IPS-18a (cell line): ENCODE measurements at regions not wholly inside any gene's neighbourhood (a gene's known extent, or its start where the extent isn't known, plus 50 kb on each side); places are given as distances from the start of the nearest gene placed in this dataset.

Experiments used
- H3K27ac ChIP-seq: one replicate; pipeline ENCODE4 v1.5.1; 2013; ENCODE audit warnings: low read length
- H3K27me3 ChIP-seq: one replicate; pipeline ENCODE4 v1.6.1; 2013; ENCODE audit warnings: mild to moderate bottlenecking, low read length; ENCODE audit not compliant: control insufficient read depth, insufficient read depth
- H3K36me3 ChIP-seq: one replicate; pipeline ENCODE4 v1.6.1; 2013; ENCODE audit warnings: low read depth, low read length; ENCODE audit not compliant: control insufficient read depth
- H3K4me1 ChIP-seq: one replicate; pipeline ENCODE4 v1.6.1; 2013; ENCODE audit warnings: low read depth, low read length; ENCODE audit not compliant: control insufficient read depth
- H3K4me3 ChIP-seq: one replicate; pipeline ENCODE4 v1.5.1; 2013; ENCODE audit warnings: low read length
- H3K9ac ChIP-seq: one replicate; pipeline ENCODE4 v1.6.1; 2013; ENCODE audit warnings: mild to moderate bottlenecking, low read length, moderate library complexity
- H3K9me3 ChIP-seq: one replicate; pipeline ENCODE4 v1.6.1; 2013; ENCODE audit warnings: low read depth, low read length; ENCODE audit not compliant: control insufficient read depth

GRCh38 chr6:114735025-114735735 lies 392.4 kb upstream of the HS3ST5 start:
- no peaks in the 10 kb centered on the region for H3K27me3 ChIP-seq
- H3K36me3 ChIP-seq, result no peaks in the 10 kb centered on the region
- no peak overlapping the region for H3K27ac ChIP-seq
- H3K4me3 ChIP-seq, result no peak overlapping the region
- no peaks in the 10 kb centered on the region for H3K4me1 ChIP-seq
- no peak overlapping the region for H3K9ac ChIP-seq
- H3K9me3 ChIP-seq, result no peaks in the 10 kb centered on the region

- Histone ChIP-seq H3K9me3 (no peaks in the 10 kb centered on the region), H3K36me3 (no peaks in the 10 kb centered on the region), H3K27me3 (no peaks in the 10 kb centered on the region), H3K9ac (no peak overlapping the region), H3K4me1 (no peaks in the 10 kb centered on the region), H3K27ac (no peak overlapping the region), H3K4me3 (no peak overlapping the region)
Measured at GRCh38 chr6:114733596-114733995, 390.8 kb upstream of the HS3ST5 start.

DNA sequence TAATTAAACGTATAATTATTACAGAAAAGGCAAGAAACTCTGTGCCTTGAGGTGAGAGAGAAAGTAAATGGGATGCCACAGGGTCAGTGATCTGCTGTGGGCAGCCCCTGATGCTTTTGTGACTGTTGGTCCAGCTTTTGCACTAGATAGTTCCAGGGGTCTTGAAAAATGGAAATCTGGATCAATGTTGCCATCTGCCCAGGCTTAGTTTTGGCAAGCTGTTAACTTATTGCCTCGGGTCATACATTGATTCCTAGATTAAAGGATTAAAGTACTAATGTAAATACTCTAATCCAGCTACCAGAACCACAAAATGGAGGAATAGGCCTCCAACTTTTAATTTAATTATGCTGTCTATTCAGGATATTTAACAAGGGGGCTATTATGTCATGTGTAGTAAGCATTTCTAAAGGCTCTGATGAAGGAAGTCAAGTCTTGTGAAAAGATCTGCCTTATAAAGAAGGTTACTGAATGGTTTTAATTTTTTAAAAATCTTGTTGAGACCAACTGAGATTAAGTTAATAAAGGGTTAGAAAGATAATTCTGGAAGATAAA lies 376.0 kb upstream of the HS3ST5 start:
- Histone ChIP-seq H3K9me3 (no peaks in the 10 kb centered on the region), H3K27ac (no peak overlapping the region), H3K4me1 (no peaks in the 10 kb centered on the region), H3K4me3 (no peak overlapping the region), H3K36me3 (no peaks in the 10 kb centered on the region), H3K9ac (no peak overlapping the region), H3K27me3 (no peaks in the 10 kb centered on the region)

GRCh38 chr6:114718186-114718585 lies 375.4 kb upstream of the HS3ST5 start:
- Histone ChIP-seq H3K9me3 (no peaks in the 10 kb centered on the region), H3K36me3 (no peaks in the 10 kb centered on the region), H3K4me3 (no peak overlapping the region), H3K9ac (no peak overlapping the region), H3K27me3 (no peaks in the 10 kb centered on the region), H3K4me1 (no peaks in the 10 kb centered on the region), H3K27ac (no peak overlapping the region)

- H3K4me1 ChIP-seq, result no peaks in the 10 kb centered on the region
- H3K27me3 ChIP-seq, result no peaks in the 10 kb centered on the region
- no peaks in the 10 kb centered on the region for H3K9me3 ChIP-seq
- H3K4me3 ChIP-seq, result no peak overlapping the region
- H3K27ac ChIP-seq, result no peak overlapping the region
- H3K36me3 ChIP-seq, result no peaks in the 10 kb centered on the region
- no peak overlapping the region for H3K9ac ChIP-seq
Measured at GRCh38 chr6:114714836-114715507, 372.1 kb upstream of the HS3ST5 start.

DNA sequence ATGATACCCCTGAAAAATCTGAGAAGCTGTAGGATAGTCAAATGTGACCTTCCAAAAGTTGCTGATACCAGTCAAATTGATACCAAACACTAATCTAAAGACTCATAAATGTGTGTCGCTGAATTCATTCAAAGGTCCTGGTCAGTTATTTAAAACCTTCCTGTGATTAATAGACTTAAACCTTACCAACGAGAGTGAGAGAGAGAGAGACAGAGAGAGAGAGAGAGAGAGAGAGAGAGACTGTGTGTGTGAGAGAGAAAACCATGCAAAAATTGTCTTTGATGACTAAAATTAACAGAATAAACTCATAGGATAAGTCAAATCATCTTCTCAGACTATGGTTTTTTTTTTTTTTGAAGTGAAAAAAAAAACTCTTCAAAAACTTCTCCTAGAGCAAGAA lies 370.9 kb upstream of the HS3ST5 start:
- H3K9me3 ChIP-seq, result no peaks in the 10 kb centered on the region
- no peaks in the 10 kb centered on the region for H3K36me3 ChIP-seq
- H3K27me3 ChIP-seq, result no peaks in the 10 kb centered on the region
- H3K4me3 ChIP-seq, result no peak overlapping the region
- no peaks in the 10 kb centered on the region for H3K4me1 ChIP-seq
- no peak overlapping the region for H3K9ac ChIP-seq
- H3K27ac ChIP-seq, result no peak overlapping the region

DNA sequence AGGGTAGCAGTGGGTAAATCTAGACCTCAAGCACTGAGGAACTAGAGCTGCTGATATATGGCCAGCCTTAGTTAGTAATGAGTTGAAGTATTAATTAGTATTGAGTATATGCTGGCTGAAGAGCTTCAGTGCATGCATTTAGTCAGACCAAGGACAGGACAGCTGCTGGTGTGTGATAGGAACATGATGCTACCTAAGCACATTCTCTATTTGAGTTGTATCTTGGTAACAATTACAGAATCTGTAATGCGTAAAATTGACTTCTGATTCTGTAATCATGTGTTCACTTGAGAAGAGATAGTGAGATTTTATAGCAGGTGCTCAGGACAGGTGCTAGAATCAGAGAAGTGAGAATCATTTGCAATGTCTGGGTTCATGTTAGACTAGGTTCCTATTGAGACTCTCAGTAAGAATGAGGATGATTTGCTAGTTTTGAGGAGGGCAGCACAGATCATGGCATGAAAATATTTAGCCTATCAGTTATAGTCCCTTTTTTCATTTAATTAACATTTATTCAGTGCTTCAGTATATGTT lies 369.4 kb upstream of the HS3ST5 start:
- Histone ChIP-seq H3K9ac (no peak overlapping the region), H3K4me1 (peaks cover 3% of the 10 kb centered on the region), H3K27ac (no peak overlapping the region), H3K9me3 (no peaks in the 10 kb centered on the region), H3K4me3 (no peak overlapping the region), H3K36me3 (no peaks in the 10 kb centered on the region), H3K27me3 (no peaks in the 10 kb centered on the region)

DNA sequence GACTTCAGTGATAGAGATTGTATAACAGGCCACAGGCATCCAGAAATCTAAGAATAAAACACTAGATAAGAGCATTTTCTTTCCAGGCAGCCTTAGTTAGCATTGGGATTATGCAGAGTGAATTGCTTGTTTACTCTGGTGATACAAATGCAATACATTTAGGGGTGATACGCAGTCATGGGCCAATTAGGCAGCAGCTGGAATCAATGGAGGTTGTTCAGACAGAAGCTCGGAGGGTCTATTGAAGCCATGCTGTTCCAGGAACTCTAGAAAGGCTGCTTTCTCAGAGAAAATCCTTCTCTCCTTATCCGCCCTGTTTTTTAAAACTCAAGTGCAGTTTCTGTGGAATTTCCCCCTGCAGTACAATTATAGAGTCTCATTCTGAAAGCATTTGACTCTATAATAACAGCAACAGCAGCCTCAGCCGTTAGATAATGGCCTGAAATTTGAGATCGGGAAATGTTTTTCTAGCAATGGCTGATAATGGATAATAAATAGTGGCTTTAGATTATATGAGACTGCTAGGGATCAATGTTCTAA lies 364.3 kb upstream of the HS3ST5 start:
- Histone ChIP-seq H3K9ac (no peak overlapping the region), H3K4me3 (no peak overlapping the region), H3K4me1 (peaks cover 6% of the 10 kb centered on the region), H3K9me3 (no peaks in the 10 kb centered on the region), H3K27ac (no peak overlapping the region), H3K27me3 (no peaks in the 10 kb centered on the region), H3K36me3 (no peaks in the 10 kb centered on the region)

GRCh38 chr6:114690625-114691024 lies 347.8 kb upstream of the HS3ST5 start:
- Histone ChIP-seq H3K9me3 (no peaks in the 10 kb centered on the region), H3K27me3 (no peaks in the 10 kb centered on the region), H3K36me3 (no peaks in the 10 kb centered on the region), H3K4me3 (no peak overlapping the region), H3K4me1 (peaks cover 5% of the 10 kb centered on the region), H3K9ac (no peak overlapping the region), H3K27ac (no peak overlapping the region)

- Histone ChIP-seq H3K27ac (no peak overlapping the region), H3K9me3 (no peaks in the 10 kb centered on the region), H3K36me3 (no peaks in the 10 kb centered on the region), H3K4me3 (no peak overlapping the region), H3K4me1 (no peaks in the 10 kb centered on the region), H3K9ac (no peak overlapping the region), H3K27me3 (no peaks in the 10 kb centered on the region)
Measured at GRCh38 chr6:114659513-114659912, 316.7 kb upstream of the HS3ST5 start.

GRCh38 chr6:114651611-114652010 lies 308.8 kb upstream of the HS3ST5 start:
- Histone ChIP-seq H3K36me3 (no peaks in the 10 kb centered on the region), H3K9ac (no peak overlapping the region), H3K9me3 (no peaks in the 10 kb centered on the region), H3K4me3 (no peak overlapping the region), H3K4me1 (no peaks in the 10 kb centered on the region), H3K27ac (no peak overlapping the region), H3K27me3 (no peaks in the 10 kb centered on the region)
